ENCODE measurements at regions not wholly inside any gene's neighbourhood (a gene's known extent, or its start where the extent isn't known, plus 50 kb on each side); places are given as distances from the start of the nearest gene placed in this dataset.

DNA sequence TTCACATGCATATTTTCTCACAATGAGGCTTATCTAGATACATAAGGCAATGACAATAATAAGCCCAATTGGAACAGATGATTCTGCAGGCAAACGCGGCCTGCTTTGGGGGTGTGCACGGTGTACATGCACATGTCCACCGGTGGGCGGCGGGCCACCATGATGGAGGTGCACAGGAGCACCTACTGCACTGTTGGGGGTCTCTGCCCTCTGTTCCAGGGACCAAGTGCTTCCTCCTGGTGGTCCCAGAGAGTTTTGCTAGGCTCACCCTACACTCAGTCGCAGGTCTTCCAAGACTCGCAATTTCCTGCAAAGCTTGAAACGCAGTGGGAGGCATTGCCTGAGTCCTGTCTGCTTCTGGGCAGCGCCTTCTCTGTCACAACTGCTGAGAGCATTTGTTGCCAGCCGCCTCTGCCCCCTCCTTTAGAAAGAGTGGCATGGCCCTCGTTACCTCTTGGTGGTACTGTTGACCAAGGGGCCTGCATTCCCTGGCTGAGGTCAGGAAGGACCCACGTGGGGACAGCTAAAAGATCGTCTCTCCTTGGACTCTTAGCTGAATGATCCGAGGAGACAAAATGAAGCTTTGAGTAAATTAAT, 135.3 kb downstream of the ERMARD start:
- TF ChIP-seq POLR2AphosphoS5 (IDR thresholded peaks at IDR 0.05; ENCODE audit: low read depth, low read length), result no peak
- TF ChIP-seq FOXP2 (optimal IDR thresholded peaks at IDR 0.05; ENCODE audit: borderline replicate concordance, extremely low read depth, extremely low read length, insufficient read depth), result no peak
- TF ChIP-seq SIN3A (IDR thresholded peaks at IDR 0.05; ENCODE audit: borderline replicate concordance, insufficient read depth, low read length), result no peak
- no peak for TF ChIP-seq TAF1 (IDR thresholded peaks at IDR 0.05; ENCODE audit: borderline replicate concordance, insufficient read depth, low read length)
- TF ChIP-seq, protein P1, sequence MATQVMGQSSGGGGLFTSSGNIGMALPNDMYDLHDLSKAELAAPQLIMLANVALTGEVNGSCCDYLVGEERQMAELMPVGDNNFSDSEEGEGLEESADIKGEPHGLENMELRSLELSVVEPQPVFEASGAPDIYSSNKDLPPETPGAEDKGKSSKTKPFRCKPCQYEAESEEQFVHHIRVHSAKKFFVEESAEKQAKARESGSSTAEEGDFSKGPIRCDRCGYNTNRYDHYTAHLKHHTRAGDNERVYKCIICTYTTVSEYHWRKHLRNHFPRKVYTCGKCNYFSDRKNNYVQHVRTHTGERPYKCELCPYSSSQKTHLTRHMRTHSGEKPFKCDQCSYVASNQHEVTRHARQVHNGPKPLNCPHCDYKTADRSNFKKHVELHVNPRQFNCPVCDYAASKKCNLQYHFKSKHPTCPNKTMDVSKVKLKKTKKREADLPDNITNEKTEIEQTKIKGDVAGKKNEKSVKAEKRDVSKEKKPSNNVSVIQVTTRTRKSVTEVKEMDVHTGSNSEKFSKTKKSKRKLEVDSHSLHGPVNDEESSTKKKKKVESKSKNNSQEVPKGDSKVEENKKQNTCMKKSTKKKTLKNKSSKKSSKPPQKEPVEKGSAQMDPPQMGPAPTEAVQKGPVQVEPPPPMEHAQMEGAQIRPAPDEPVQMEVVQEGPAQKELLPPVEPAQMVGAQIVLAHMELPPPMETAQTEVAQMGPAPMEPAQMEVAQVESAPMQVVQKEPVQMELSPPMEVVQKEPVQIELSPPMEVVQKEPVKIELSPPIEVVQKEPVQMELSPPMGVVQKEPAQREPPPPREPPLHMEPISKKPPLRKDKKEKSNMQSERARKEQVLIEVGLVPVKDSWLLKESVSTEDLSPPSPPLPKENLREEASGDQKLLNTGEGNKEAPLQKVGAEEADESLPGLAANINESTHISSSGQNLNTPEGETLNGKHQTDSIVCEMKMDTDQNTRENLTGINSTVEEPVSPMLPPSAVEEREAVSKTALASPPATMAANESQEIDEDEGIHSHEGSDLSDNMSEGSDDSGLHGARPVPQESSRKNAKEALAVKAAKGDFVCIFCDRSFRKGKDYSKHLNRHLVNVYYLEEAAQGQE (IDR thresholded peaks at IDR 0.05; ENCODE audit: insufficient read depth in 1 of 2, low read depth in 2 of 2, low read length in 2 of 2), result no peak

DNA sequence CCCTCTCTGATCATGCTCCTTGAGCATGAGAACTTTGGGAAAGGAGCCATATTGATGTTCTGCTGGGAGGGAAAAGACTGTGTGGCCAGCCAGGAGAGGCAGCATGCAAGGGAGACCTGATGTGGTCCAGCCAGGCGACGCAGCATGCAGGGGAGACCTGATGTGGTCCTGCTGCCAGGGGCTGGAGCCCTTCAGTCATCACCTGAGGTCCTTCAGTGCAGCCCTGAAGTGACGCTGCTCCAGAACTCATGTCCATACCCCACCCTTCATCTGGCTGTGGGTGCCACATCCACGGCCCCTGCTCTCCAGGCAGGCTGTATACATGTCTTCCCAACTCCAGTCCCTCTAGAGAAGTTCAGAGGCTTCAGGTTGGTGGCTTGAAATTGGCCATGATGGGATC, 134.4 kb downstream of the ERMARD start:
- TF ChIP-seq, protein P1 (IDR thresholded peaks at IDR 0.05; ENCODE audit: insufficient read depth in 1 of 2, low read depth in 2 of 2, low read length in 2 of 2), result no peak
- no peak for TF ChIP-seq TAF1 (IDR thresholded peaks at IDR 0.05; ENCODE audit: borderline replicate concordance, insufficient read depth, low read length)

DNA sequence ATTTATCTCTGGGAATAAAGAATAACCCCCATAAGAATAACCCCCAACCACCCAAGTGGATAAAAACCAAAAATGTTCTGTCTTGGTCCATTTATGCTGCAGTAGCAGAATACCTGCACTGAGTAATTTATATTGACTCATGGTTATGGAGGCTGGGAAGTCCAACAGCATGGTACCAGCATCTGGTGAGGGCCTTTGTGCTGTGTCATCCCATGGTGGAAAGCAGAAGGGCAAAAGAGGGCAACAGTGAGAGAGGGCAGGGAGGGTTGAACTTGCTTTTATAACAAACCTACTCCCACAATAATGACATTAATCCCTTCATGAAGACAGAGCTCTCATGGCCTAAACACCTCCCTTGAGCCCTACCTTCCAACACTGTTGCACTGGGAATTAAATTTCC, 133.7 kb downstream of the ERMARD start:
- TF ChIP-seq FOXP2 (optimal IDR thresholded peaks at IDR 0.05; ENCODE audit: borderline replicate concordance, extremely low read depth, extremely low read length, insufficient read depth) (no peak), SIN3A (IDR thresholded peaks at IDR 0.05; ENCODE audit: borderline replicate concordance, insufficient read depth, low read length) (no peak), TAF1 (IDR thresholded peaks at IDR 0.05; ENCODE audit: borderline replicate concordance, insufficient read depth, low read length) (no peak), POLR2AphosphoS5 (IDR thresholded peaks at IDR 0.05; ENCODE audit: low read depth, low read length) (no peak)
- TF ChIP-seq, protein P1 (IDR thresholded peaks at IDR 0.05; ENCODE audit: insufficient read depth in 1 of 2, low read depth in 2 of 2, low read length in 2 of 2), result no peak

DNA sequence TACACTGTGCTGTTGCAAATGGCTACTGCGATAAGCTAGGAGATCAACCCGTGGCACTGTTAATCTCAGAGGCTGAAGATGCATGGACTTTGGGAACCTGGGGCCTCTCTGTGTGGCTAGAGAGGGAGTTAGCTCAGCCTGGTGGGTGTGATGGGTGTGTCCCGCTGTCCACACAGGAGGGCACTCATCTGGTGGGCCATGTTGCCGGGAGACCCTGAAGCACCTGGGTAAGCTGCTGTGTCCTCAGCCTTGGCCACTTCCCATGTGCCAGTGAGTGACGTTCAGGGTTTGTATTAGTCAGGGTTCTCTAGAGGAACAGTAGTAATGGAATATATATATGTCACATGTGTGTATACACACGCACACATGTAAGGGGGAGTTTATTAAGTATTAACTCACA, 132.7 kb downstream of the ERMARD start:
- TF ChIP-seq POLR2AphosphoS5 (IDR thresholded peaks at IDR 0.05; ENCODE audit: low read depth, low read length), result no peak
- TF ChIP-seq FOXP2 (optimal IDR thresholded peaks at IDR 0.05; ENCODE audit: borderline replicate concordance, extremely low read depth, extremely low read length, insufficient read depth), result no peak
- TF ChIP-seq TAF1 (IDR thresholded peaks at IDR 0.05; ENCODE audit: borderline replicate concordance, insufficient read depth, low read length), result no peak
- TF ChIP-seq, protein P1 (IDR thresholded peaks at IDR 0.05; ENCODE audit: insufficient read depth in 1 of 2, low read depth in 2 of 2, low read length in 2 of 2), result no peak
- TF ChIP-seq SIN3A (IDR thresholded peaks at IDR 0.05; ENCODE audit: borderline replicate concordance, insufficient read depth, low read length), result no peak

DNA sequence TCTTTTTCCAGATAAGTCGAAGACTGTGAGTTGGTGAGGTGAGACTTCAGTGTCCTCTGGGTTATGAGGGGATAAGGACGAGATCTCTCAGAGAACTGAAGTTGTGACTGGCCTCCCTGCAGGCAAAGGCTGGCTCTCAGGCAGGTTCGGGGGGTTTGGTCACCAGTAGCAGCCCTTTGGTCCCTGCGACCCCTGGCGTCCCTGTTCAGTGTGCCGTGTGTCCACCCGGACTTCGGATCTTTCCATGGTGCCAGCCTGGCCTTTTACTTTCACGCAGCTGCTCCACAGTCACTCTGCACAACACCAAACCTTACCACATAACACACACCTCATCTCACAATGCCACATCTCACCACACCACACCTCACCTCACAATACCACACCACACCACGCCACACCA, 131.9 kb downstream of the ERMARD start:
- TF ChIP-seq, protein P1 (IDR thresholded peaks at IDR 0.05; ENCODE audit: insufficient read depth in 1 of 2, low read depth in 2 of 2, low read length in 2 of 2), result no peak
- TF ChIP-seq SIN3A (IDR thresholded peaks at IDR 0.05; ENCODE audit: borderline replicate concordance, insufficient read depth, low read length) (no peak), POLR2AphosphoS5 (IDR thresholded peaks at IDR 0.05; ENCODE audit: low read depth, low read length) (no peak)
